Neural progenitor cell (in vitro differentiated cells): ENCODE measurements at regions not wholly inside any gene's neighbourhood (a gene's known extent, or its start where the extent isn't known, plus 50 kb on each side); places are given as distances from the start of the nearest gene placed in this dataset.
"Not testable (repeated sequence)": the region's sequence is repeated elsewhere in the genome, so short reads cannot be mapped to it uniquely, and the experiment has no call there.

Source experiments
- DNase-seq: peaks from one replicate; pipeline ENCODE4 v3.0.0-alpha.2; 2016; ENCODE audit warnings: low spot score
- H2AFZ ChIP-seq: fragments of 200-600 bp; sonication (generic); replicated peaks from 2 replicates; pipeline ENCODE4 v1.6.1; 2016; ENCODE audit warnings: antibody characterized with exemption
- H3F3A ChIP-seq: fragments of 200-600 bp; sonication (generic); 2 replicates; pipeline ENCODE4 v1.6.1; 2016; ENCODE audit warnings: antibody characterized with exemption, low read depth
- H3K27ac ChIP-seq: fragments of 200-600 bp; sonication (generic); 2 replicates; pipeline ENCODE4 v1.5.1; 2016; ENCODE audit warnings: mild to moderate bottlenecking
- H3K27me3 ChIP-seq: fragments of 200-600 bp; sonication (generic); 2 replicates; pipeline ENCODE4 v1.6.1; 2016; ENCODE audit warnings: mild to moderate bottlenecking, moderate library complexity
- H3K36me3 ChIP-seq: fragments of 200-600 bp; sonication (generic); 2 replicates; pipeline ENCODE4 v1.5.1; 2016
- H3K4me1 ChIP-seq: fragments of 200-600 bp; sonication (generic); 2 replicates; pipeline ENCODE4 v1.6.1; 2016; ENCODE audit warnings: mixed run types
- H3K4me2 ChIP-seq: fragments of 200-600 bp; sonication (generic); 2 replicates; pipeline ENCODE4 v1.6.1; 2016
- H3K4me3 ChIP-seq: fragments of 200-600 bp; sonication (generic); 2 replicates; pipeline ENCODE4 v1.5.1; 2016
- H3K79me2 ChIP-seq: fragments of 200-600 bp; sonication (generic); 2 replicates; pipeline ENCODE4 v1.6.1; 2016; ENCODE audit warnings: low read depth
- H3K9ac ChIP-seq: fragments of 200-600 bp; sonication (generic); 2 replicates; pipeline ENCODE4 v1.6.1; 2016
- H3K9me3 ChIP-seq: fragments of 200-600 bp; sonication (generic); 2 replicates; pipeline ENCODE4 v1.5.1; 2016; ENCODE audit warnings: low read depth
- H4K20me1 ChIP-seq: fragments of 200-600 bp; sonication (generic); 2 replicates; pipeline ENCODE4 v1.6.1; 2016; ENCODE audit warnings: low read depth
- H3K27ac Mint-ChIP-seq: 3 replicates; pipeline ENCODE4 v1.8.0; 2021; ENCODE audit warnings: mixed read lengths
- H3K27me3 Mint-ChIP-seq: 2 replicates; pipeline ENCODE4 v1.8.0; 2022; ENCODE audit warnings: low read depth, mild to moderate bottlenecking, inconsistent platforms, moderate library complexity, mixed read lengths; ENCODE audit not compliant: insufficient read depth
- H3K36me3 Mint-ChIP-seq: 3 replicates; pipeline ENCODE4 v1.8.0; 2021; ENCODE audit warnings: mixed read lengths
- H3K4me1 Mint-ChIP-seq: 3 replicates; pipeline ENCODE4 v1.8.0; 2021; ENCODE audit warnings: mixed read lengths
- H3K4me3 Mint-ChIP-seq: 3 replicates; pipeline ENCODE4 v1.8.0; 2021; ENCODE audit warnings: mild to moderate bottlenecking, moderate library complexity, mixed read lengths
- H3K9me3 Mint-ChIP-seq: 3 replicates; pipeline ENCODE4 v1.8.0; 2020; ENCODE audit warnings: mixed read lengths
- EZH2 ChIP-seq: fragments of 200-600 bp; sonication (generic); IDR thresholded peaks from 2 replicates; pipeline ENCODE4 v1.6.1; 2017; ENCODE audit warnings: antibody characterized with exemption, mild to moderate bottlenecking, moderate library complexity
- EZH2phosphoT487 ChIP-seq: fragments of 200-600 bp; sonication (generic); IDR thresholded peaks from 2 replicates; pipeline ENCODE4 v1.6.1; 2017; ENCODE audit warnings: antibody characterized with exemption
- TF ChIP-seq, protein P1 (sequence below): fragments of 200-600 bp; sonication (generic); IDR thresholded peaks from 2 replicates; pipeline ENCODE4 v1.5.1; 2017; ENCODE audit warnings: antibody characterized with exemption, mild to moderate bottlenecking

- Histone ChIP-seq H3K36me3 (no peaks in the 10 kb centered on the region), H3K79me2 (no peaks in the 10 kb centered on the region), H3K4me1 (peaks cover 9% of the 10 kb centered on the region), H3F3A (no peaks in the 10 kb centered on the region), H3K9me3 (no peaks in the 10 kb centered on the region), H4K20me1 (no peaks in the 10 kb centered on the region), H3K4me2 (no peak overlapping the region), H3K4me3 (no peak overlapping the region), H3K9ac (no peak overlapping the region), H3K27me3 (no peaks in the 10 kb centered on the region), H3K27ac (no peak overlapping the region), H2AFZ (no peak overlapping the region)
- Mint-ChIP-seq H3K4me1 (peaks cover 51% of the 10 kb centered on the region), H3K27ac (peak overlapping the region; percentile 52), H3K4me3 (no peak overlapping the region), H3K27me3 (peaks cover 5% of the 10 kb centered on the region), H3K9me3 (peaks cover 7% of the 10 kb centered on the region), H3K36me3 (peaks cover 2% of the 10 kb centered on the region)
- TF ChIP-seq EZH2 (no peak), EZH2phosphoT487 (no peak)
- TF ChIP-seq, protein P1, sequence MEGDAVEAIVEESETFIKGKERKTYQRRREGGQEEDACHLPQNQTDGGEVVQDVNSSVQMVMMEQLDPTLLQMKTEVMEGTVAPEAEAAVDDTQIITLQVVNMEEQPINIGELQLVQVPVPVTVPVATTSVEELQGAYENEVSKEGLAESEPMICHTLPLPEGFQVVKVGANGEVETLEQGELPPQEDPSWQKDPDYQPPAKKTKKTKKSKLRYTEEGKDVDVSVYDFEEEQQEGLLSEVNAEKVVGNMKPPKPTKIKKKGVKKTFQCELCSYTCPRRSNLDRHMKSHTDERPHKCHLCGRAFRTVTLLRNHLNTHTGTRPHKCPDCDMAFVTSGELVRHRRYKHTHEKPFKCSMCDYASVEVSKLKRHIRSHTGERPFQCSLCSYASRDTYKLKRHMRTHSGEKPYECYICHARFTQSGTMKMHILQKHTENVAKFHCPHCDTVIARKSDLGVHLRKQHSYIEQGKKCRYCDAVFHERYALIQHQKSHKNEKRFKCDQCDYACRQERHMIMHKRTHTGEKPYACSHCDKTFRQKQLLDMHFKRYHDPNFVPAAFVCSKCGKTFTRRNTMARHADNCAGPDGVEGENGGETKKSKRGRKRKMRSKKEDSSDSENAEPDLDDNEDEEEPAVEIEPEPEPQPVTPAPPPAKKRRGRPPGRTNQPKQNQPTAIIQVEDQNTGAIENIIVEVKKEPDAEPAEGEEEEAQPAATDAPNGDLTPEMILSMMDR = no peak
- DNase-seq = no peak
Measured at GRCh38 chr5:167296661-167297060, 994.8 kb upstream of the WWC1 start.

DNA sequence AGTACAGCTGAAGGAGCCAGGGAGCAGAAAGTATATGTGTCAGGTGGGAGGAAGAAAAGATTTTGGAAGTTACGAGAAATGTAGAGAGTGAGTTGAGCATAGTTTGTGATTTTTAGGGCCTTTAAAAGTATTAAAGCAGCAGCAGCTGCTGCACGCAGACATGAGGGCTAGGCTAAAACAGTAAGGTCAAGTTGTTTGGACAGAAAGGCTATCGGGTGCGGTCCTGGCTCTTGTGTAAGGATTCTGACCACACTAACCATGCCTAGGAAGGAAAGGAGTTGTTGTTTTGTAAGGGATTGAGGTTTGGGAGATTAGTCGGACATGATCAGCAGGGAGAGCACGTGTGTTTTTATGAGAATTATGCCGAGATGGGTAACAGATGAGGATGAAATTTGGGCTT, 991.6 kb upstream of the WWC1 start:
- H3K79me2 ChIP-seq, H3K4me3 ChIP-seq, H3K9ac ChIP-seq, H3K27me3 ChIP-seq, H3K27ac ChIP-seq, H2AFZ ChIP-seq, H3K36me3 Mint-ChIP-seq, H3K9me3 Mint-ChIP-seq, H3K9me3 ChIP-seq, DNase-seq, H3K27ac Mint-ChIP-seq, H3K4me3 Mint-ChIP-seq, H3K4me2 ChIP-seq, H3K27me3 Mint-ChIP-seq, H4K20me1 ChIP-seq, H3K36me3 ChIP-seq: not testable (repeated sequence)
- Histone ChIP-seq H3F3A (peaks cover 11% of the 10 kb centered on the region), H3K4me1 (peaks cover 28% of the 10 kb centered on the region)
- peaks cover 60% of the 10 kb centered on the region for H3K4me1 Mint-ChIP-seq

GRCh38 chr5:167303582-167303981, 987.9 kb upstream of the WWC1 start:
- Mint-ChIP-seq H3K27me3 (peaks cover 7% of the 10 kb centered on the region), H3K9me3 (peaks cover 4% of the 10 kb centered on the region), H3K4me3 (no peak overlapping the region), H3K4me1 (peaks cover 71% of the 10 kb centered on the region), H3K27ac (no peak overlapping the region), H3K36me3 (no peaks in the 10 kb centered on the region)
- no peak overlapping the region for H2AFZ ChIP-seq
- peaks cover 14% of the 10 kb centered on the region for H3F3A ChIP-seq
- no peak overlapping the region for H3K9ac ChIP-seq
- no peak overlapping the region for H3K4me2 ChIP-seq
- H3K4me3 ChIP-seq = no peak overlapping the region
- DNase-seq = no peak
- H3K27me3 ChIP-seq = no peaks in the 10 kb centered on the region
- TF ChIP-seq, protein P1 = no peak
- TF ChIP-seq EZH2phosphoT487 (no peak), EZH2 (no peak)
- no peak overlapping the region for H3K27ac ChIP-seq
- H3K4me1 ChIP-seq = peaks cover 40% of the 10 kb centered on the region
- no peaks in the 10 kb centered on the region for H3K36me3 ChIP-seq
- H3K9me3 ChIP-seq = no peaks in the 10 kb centered on the region
- H4K20me1 ChIP-seq = no peaks in the 10 kb centered on the region
- no peaks in the 10 kb centered on the region for H3K79me2 ChIP-seq

DNA sequence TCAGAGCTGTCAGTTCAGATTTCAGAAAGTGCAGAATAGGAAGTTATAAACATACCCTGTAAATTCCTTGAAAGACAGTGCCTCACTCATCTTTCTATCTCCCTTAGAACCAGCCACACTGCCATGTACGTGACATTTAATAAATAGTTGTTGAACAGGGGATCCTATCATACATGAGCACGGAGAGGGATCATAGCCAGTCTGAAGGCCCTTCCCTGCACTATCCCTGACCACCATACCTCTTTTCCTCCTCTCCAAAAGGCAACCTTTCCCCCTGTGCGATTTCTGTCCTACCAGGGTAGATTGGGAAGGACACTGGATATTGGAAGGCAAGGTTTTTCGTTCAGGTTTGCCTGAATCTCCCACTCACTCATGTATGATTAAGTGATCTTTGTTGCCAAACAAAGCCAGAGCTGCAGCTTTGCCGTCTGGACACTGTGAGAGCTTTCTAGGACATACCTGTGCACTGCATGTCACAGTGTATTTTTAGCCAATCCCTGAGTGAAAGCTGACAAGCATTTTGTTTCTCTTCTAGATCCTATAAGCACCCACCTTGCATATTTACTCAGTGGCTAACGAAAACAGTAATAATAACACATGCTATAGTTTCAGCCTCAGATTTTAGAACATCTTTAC, 986.5 kb upstream of the WWC1 start:
- H2AFZ ChIP-seq = peak overlapping the region; percentile 64
- peaks cover 65% of the 10 kb centered on the region for H3K4me1 Mint-ChIP-seq
- H3K79me2 ChIP-seq = no peaks in the 10 kb centered on the region

More for the DNA sequence above, 986.5 kb upstream of the WWC1 start:
- Histone ChIP-seq H3K4me3 (no peak overlapping the region), H3K27ac (no peak overlapping the region), H3F3A (peaks cover 14% of the 10 kb centered on the region), H3K9me3 (no peaks in the 10 kb centered on the region), H3K4me2 (peak overlapping the region; percentile 62), H3K27me3 (no peaks in the 10 kb centered on the region), H3K4me1 (peaks cover 40% of the 10 kb centered on the region), H4K20me1 (no peaks in the 10 kb centered on the region), H3K36me3 (no peaks in the 10 kb centered on the region), H3K9ac (no peak overlapping the region)
- no peak overlapping the region for H3K4me3 Mint-ChIP-seq
- peak; percentile 66 for DNase-seq
- TF ChIP-seq, protein P1 = no peak
- peak overlapping the region; percentile 67 for H3K27ac Mint-ChIP-seq
- H3K27me3 Mint-ChIP-seq = peaks cover 7% of the 10 kb centered on the region
- no peaks in the 10 kb centered on the region for H3K36me3 Mint-ChIP-seq
- peaks cover 4% of the 10 kb centered on the region for H3K9me3 Mint-ChIP-seq
